GM13976 (cell line): ENCODE measurements at regions not wholly inside any gene's neighbourhood (a gene's known extent, or its start where the extent isn't known, plus 50 kb on each side); places are given as distances from the start of the nearest gene placed in this dataset.
"Not testable (repeated sequence)": the region's sequence is repeated elsewhere in the genome, so short reads cannot be mapped to it uniquely, and the experiment has no call there.

ENCODE experiments used
- DNase-seq: peaks from one replicate; pipeline ENCODE4 v3.0.0; 2012; ENCODE audit warnings: low spot score
- CTCF ChIP-seq: IDR thresholded peaks from 2 replicates; pipeline ENCODE4 v1.5.1; 2012; ENCODE audit warnings: borderline replicate concordance, mild to moderate bottlenecking; ENCODE audit not compliant: insufficient read depth; ENCODE audit errors: extremely low read depth, missing control alignments, control extremely low read depth
- in situ Hi-C: fragments of 300-500 bp; cut with MboI; formaldehyde crosslinking; loops from one replicate; pipeline ENCODE4 v1.12.0; 2022; ENCODE audit warnings: low sequenced_read_pairs, mixed read lengths, inconsistent platforms; ENCODE audit not compliant: unreplicated experiment

GRCh38 chr22:47402876-47403525, 640.6 kb downstream of the TBC1D22A start:
- TF ChIP-seq CTCF: no peak
- in situ Hi-C loops: no loop called here
- DNase-seq: no peak

GRCh38 chr22:47401976-47402770, 639.7 kb downstream of the TBC1D22A start:
- in situ Hi-C loops: no loop called here
- DNase-seq: no peak
- TF ChIP-seq CTCF: no peak

- no peak for TF ChIP-seq CTCF
- in situ Hi-C loops: no loop called here
- DNase-seq: no peak
Observed at GRCh38 chr22:47401592-47401898, 639.1 kb downstream of the TBC1D22A start.

GRCh38 chr22:47400701-47401591, 638.5 kb downstream of the TBC1D22A start:
- no peak for TF ChIP-seq CTCF
- no peak for DNase-seq
- in situ Hi-C loops: no loop called here

GRCh38 chr22:47400131-47400530, 637.7 kb downstream of the TBC1D22A start:
- DNase-seq, in situ Hi-C loops: not testable (repeated sequence)

- in situ Hi-C loops: no loop called here
- DNase-seq: no peak
- TF ChIP-seq CTCF: no peak
Observed at GRCh38 chr22:47398921-47399790, 636.7 kb downstream of the TBC1D22A start.
